ENCODE measurements at regions not wholly inside any gene's neighbourhood (a gene's known extent, or its start where the extent isn't known, plus 50 kb on each side); places are given as distances from the start of the nearest gene placed in this dataset.
A peak's percentile ranks its signal among the peaks of the same experiment; 100 is the strongest.

GRCh38 chr9:36487482-36488388, 85.0 kb upstream of the MELK start:
- TF ChIP-seq CTCF (IDR thresholded peaks at IDR 0.05): peak; percentile 12
- H3K36me3 Mint-ChIP-seq (ENCODE audit: unreplicated experiment): no peaks in the 10 kb centered on the region
- peak; percentile 96 for DNase-seq (ENCODE audit: extremely low spot score, unreplicated experiment)
- H3K27ac Mint-ChIP-seq (ENCODE audit: unreplicated experiment): peak overlapping the region; percentile 97
- H3K27me3 Mint-ChIP-seq (ENCODE audit: unreplicated experiment): no peaks in the 10 kb centered on the region
- peaks cover 35% of the 10 kb centered on the region for H3K4me1 Mint-ChIP-seq (ENCODE audit: unreplicated experiment)
- peak overlapping the region; percentile 81 for H3K4me3 Mint-ChIP-seq (ENCODE audit: unreplicated experiment)
- H3K9me3 Mint-ChIP-seq (ENCODE audit: unreplicated experiment): no peaks in the 10 kb centered on the region

GRCh38 chr9:36486933-36487481, 85.7 kb upstream of the MELK start:
- TF ChIP-seq CTCF (IDR thresholded peaks at IDR 0.05): no peak
- Mint-ChIP-seq H3K36me3 (ENCODE audit: unreplicated experiment) (peaks cover 2% of the 10 kb centered on the region), H3K4me3 (ENCODE audit: unreplicated experiment) (peak overlapping the region; percentile 81), H3K27me3 (ENCODE audit: unreplicated experiment) (no peaks in the 10 kb centered on the region), H3K4me1 (ENCODE audit: unreplicated experiment) (peaks cover 34% of the 10 kb centered on the region), H3K27ac (ENCODE audit: unreplicated experiment) (peak overlapping the region; percentile 89), H3K9me3 (ENCODE audit: unreplicated experiment) (no peaks in the 10 kb centered on the region)
- peak; percentile 86 for DNase-seq (ENCODE audit: extremely low spot score, unreplicated experiment)

- Mint-ChIP-seq H3K27me3 (ENCODE audit: unreplicated experiment) (no peaks in the 10 kb centered on the region), H3K27ac (ENCODE audit: unreplicated experiment) (peak overlapping the region; percentile 89), H3K36me3 (ENCODE audit: unreplicated experiment) (peaks cover 5% of the 10 kb centered on the region), H3K4me1 (ENCODE audit: unreplicated experiment) (peaks cover 37% of the 10 kb centered on the region), H3K4me3 (ENCODE audit: unreplicated experiment) (peak overlapping the region; percentile 81), H3K9me3 (ENCODE audit: unreplicated experiment) (no peaks in the 10 kb centered on the region)
- no peak for TF ChIP-seq CTCF (IDR thresholded peaks at IDR 0.05)
- no peak for DNase-seq (ENCODE audit: extremely low spot score, unreplicated experiment)
Observed at GRCh38 chr9:36486329-36486932, 86.3 kb upstream of the MELK start.

- H3K27ac Mint-ChIP-seq (ENCODE audit: unreplicated experiment): peak overlapping the region; percentile 89
- H3K36me3 Mint-ChIP-seq (ENCODE audit: unreplicated experiment): peaks cover 5% of the 10 kb centered on the region
- H3K4me1 Mint-ChIP-seq (ENCODE audit: unreplicated experiment): peaks cover 38% of the 10 kb centered on the region
- DNase-seq (ENCODE audit: extremely low spot score, unreplicated experiment): no peak
- no peak for TF ChIP-seq CTCF (IDR thresholded peaks at IDR 0.05)
- H3K27me3 Mint-ChIP-seq (ENCODE audit: unreplicated experiment): no peaks in the 10 kb centered on the region
- H3K4me3 Mint-ChIP-seq (ENCODE audit: unreplicated experiment): peak overlapping the region; percentile 81
- no peaks in the 10 kb centered on the region for H3K9me3 Mint-ChIP-seq (ENCODE audit: unreplicated experiment)
Observed at GRCh38 chr9:36485647-36486328, 85.7 kb upstream of the RNF38 start.
